ENCODE measurements at regions not wholly inside any gene's neighbourhood (a gene's known extent, or its start where the extent isn't known, plus 50 kb on each side); places are given as distances from the start of the nearest gene placed in this dataset.

- H4K20me1 ChIP-seq (ENCODE audit: insufficient read depth, low read length), result no peaks in the 10 kb centered on the region
- Mint-ChIP-seq H3K27ac (ENCODE audit: unreplicated experiment) (no peak overlapping the region), H3K27me3 (ENCODE audit: low read depth, unreplicated experiment) (no peaks in the 10 kb centered on the region), H3K36me3 (ENCODE audit: low read depth, unreplicated experiment) (peaks cover 4% of the 10 kb centered on the region), H3K4me3 (ENCODE audit: unreplicated experiment) (no peak overlapping the region), H3K9me3 (ENCODE audit: unreplicated experiment) (no peaks in the 10 kb centered on the region), H3K4me1 (ENCODE audit: low read depth, unreplicated experiment) (peaks cover 54% of the 10 kb centered on the region)
- no peak overlapping the region for H2AFZ ChIP-seq (ENCODE audit: low read depth, low read length)
- H3K9ac ChIP-seq (ENCODE audit: low read length), result no peak overlapping the region
- H3K4me3 ChIP-seq (ENCODE audit: insufficient read depth, low read depth, low read length), result no peak overlapping the region
- H3K9me3 ChIP-seq (ENCODE audit: insufficient read depth, low read depth, low read length), result no peaks in the 10 kb centered on the region
- H3K27me3 ChIP-seq (ENCODE audit: insufficient read depth, low read length), result no peaks in the 10 kb centered on the region
- no peaks in the 10 kb centered on the region for H3K36me3 ChIP-seq (ENCODE audit: insufficient read depth, low read length)
- TF ChIP-seq EZH2 (IDR thresholded peaks at IDR 0.05; ENCODE audit: insufficient read depth, low read length) (no peak), CTCF (IDR thresholded peaks at IDR 0.05; ENCODE audit: insufficient read depth, low read depth, low read length) (no peak)
- no peak overlapping the region for H3K4me2 ChIP-seq (ENCODE audit: low read length)
- peaks cover 36% of the 10 kb centered on the region for H3K4me1 ChIP-seq (ENCODE audit: insufficient read depth, low read length)
- DNase-seq (ENCODE audit: low read depth) (no peak), FAIRE-seq (no peak)
- H3K27ac ChIP-seq (ENCODE audit: low read depth, low read length), result no peak overlapping the region
- no peaks in the 10 kb centered on the region for H3K79me2 ChIP-seq (ENCODE audit: insufficient read depth, low read length)
Observed at GRCh38 chr2:207224381-207224780, 58.6 kb upstream of the KLF7 start.

- Histone ChIP-seq H3K9me3 (ENCODE audit: insufficient read depth, low read depth, low read length) (no peaks in the 10 kb centered on the region), H3K4me1 (ENCODE audit: insufficient read depth, low read length) (peaks cover 30% of the 10 kb centered on the region), H4K20me1 (ENCODE audit: insufficient read depth, low read length) (no peaks in the 10 kb centered on the region), H2AFZ (ENCODE audit: low read depth, low read length) (no peak overlapping the region), H3K27ac (ENCODE audit: low read depth, low read length) (no peak overlapping the region), H3K27me3 (ENCODE audit: insufficient read depth, low read length) (no peaks in the 10 kb centered on the region), H3K4me2 (ENCODE audit: low read length) (no peak overlapping the region), H3K9ac (ENCODE audit: low read length) (no peak overlapping the region), H3K4me3 (ENCODE audit: insufficient read depth, low read depth, low read length) (no peak overlapping the region), H3K79me2 (ENCODE audit: insufficient read depth, low read length) (no peaks in the 10 kb centered on the region), H3K36me3 (ENCODE audit: insufficient read depth, low read length) (no peaks in the 10 kb centered on the region)
- no peak for DNase-seq (ENCODE audit: low read depth)
- no peak overlapping the region for H3K4me3 Mint-ChIP-seq (ENCODE audit: unreplicated experiment)
- H3K27me3 Mint-ChIP-seq (ENCODE audit: low read depth, unreplicated experiment), result no peaks in the 10 kb centered on the region
- no peak for TF ChIP-seq CTCF (IDR thresholded peaks at IDR 0.05; ENCODE audit: insufficient read depth, low read depth, low read length)
- TF ChIP-seq EZH2 (IDR thresholded peaks at IDR 0.05; ENCODE audit: insufficient read depth, low read length), result no peak
- no peaks in the 10 kb centered on the region for H3K9me3 Mint-ChIP-seq (ENCODE audit: unreplicated experiment)
- peaks cover 51% of the 10 kb centered on the region for H3K4me1 Mint-ChIP-seq (ENCODE audit: low read depth, unreplicated experiment)
- FAIRE-seq, result no peak
- H3K27ac Mint-ChIP-seq (ENCODE audit: unreplicated experiment), result no peak overlapping the region
- H3K36me3 Mint-ChIP-seq (ENCODE audit: low read depth, unreplicated experiment), result peaks cover 4% of the 10 kb centered on the region
Observed at GRCh38 chr2:207224791-207225482, 59.2 kb upstream of the KLF7 start.

- FAIRE-seq, result no peak
Observed at GRCh38 chr2:207225773-207226172, 60.0 kb upstream of the KLF7 start.

More at GRCh38 chr2:207225773-207226172, 60.0 kb upstream of the KLF7 start:
- TF ChIP-seq EZH2 (IDR thresholded peaks at IDR 0.05; ENCODE audit: insufficient read depth, low read length) (no peak), CTCF (IDR thresholded peaks at IDR 0.05; ENCODE audit: insufficient read depth, low read depth, low read length) (no peak)
- peaks cover 52% of the 10 kb centered on the region for H3K4me1 Mint-ChIP-seq (ENCODE audit: low read depth, unreplicated experiment)
- Histone ChIP-seq H3K9ac (ENCODE audit: low read length) (no peak overlapping the region), H2AFZ (ENCODE audit: low read depth, low read length) (no peak overlapping the region), H3K27ac (ENCODE audit: low read depth, low read length) (no peak overlapping the region), H3K4me3 (ENCODE audit: insufficient read depth, low read depth, low read length) (no peak overlapping the region), H3K79me2 (ENCODE audit: insufficient read depth, low read length) (no peaks in the 10 kb centered on the region), H3K9me3 (ENCODE audit: insufficient read depth, low read depth, low read length) (no peaks in the 10 kb centered on the region), H3K4me2 (ENCODE audit: low read length) (no peak overlapping the region), H3K36me3 (ENCODE audit: insufficient read depth, low read length) (no peaks in the 10 kb centered on the region), H3K4me1 (ENCODE audit: insufficient read depth, low read length) (peaks cover 28% of the 10 kb centered on the region), H4K20me1 (ENCODE audit: insufficient read depth, low read length) (no peaks in the 10 kb centered on the region), H3K27me3 (ENCODE audit: insufficient read depth, low read length) (no peaks in the 10 kb centered on the region)
- no peak overlapping the region for H3K4me3 Mint-ChIP-seq (ENCODE audit: unreplicated experiment)
- DNase-seq (ENCODE audit: low read depth), result no peak
- no peaks in the 10 kb centered on the region for H3K27me3 Mint-ChIP-seq (ENCODE audit: low read depth, unreplicated experiment)
- H3K9me3 Mint-ChIP-seq (ENCODE audit: unreplicated experiment), result no peaks in the 10 kb centered on the region
- H3K27ac Mint-ChIP-seq (ENCODE audit: unreplicated experiment), result no peak overlapping the region
- H3K36me3 Mint-ChIP-seq (ENCODE audit: low read depth, unreplicated experiment), result peaks cover 4% of the 10 kb centered on the region
